GM04504 (cell line): ENCODE measurements at regions not wholly inside any gene's neighbourhood (a gene's known extent, or its start where the extent isn't known, plus 50 kb on each side); places are given as distances from the start of the nearest gene placed in this dataset.

Experiments used
- DNase-seq: peaks from one replicate; pipeline ENCODE4 v3.0.0-alpha.2; 2012; ENCODE audit warnings: low read depth

DNA sequence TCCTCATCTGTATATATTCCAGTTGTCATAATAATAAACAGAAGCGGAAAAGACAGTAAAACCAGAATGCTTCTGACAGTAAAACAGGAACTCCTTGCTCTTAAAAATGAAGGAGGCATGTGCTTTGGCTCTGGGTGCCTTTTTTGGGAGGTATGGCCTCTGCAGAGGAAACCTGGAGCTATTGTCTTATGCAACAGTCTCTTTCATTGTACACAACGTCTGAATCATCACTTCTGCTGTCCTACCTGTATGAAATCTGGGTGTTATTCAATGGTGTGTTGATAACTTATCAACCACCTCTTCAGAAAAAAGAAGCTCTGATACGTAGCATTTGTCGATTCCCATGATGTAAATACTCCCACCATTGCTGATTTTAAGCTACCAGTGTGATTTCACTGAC lies 64.8 kb downstream of the CDCA7 start:
- no peak for DNase-seq

DNA sequence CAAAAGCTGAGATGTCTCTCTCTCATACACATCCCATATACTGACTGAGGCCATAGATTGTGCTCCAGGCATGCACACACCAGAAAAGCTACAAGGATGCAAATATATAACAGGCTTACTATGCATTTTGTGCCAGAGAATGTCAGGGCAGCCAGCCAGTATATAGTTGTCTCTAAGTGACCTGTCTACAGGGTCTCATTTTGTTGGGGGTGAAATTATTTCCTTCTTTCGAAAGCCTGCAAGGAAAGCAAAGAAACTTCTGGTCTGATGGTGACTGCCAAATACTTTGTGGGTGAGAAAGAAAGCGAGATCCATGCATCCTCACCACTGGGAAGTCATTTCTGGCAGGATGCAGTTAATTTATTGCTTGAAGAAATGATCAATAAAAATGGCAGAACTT lies 70.2 kb downstream of the CDCA7 start:
- DNase-seq: no peak

DNA sequence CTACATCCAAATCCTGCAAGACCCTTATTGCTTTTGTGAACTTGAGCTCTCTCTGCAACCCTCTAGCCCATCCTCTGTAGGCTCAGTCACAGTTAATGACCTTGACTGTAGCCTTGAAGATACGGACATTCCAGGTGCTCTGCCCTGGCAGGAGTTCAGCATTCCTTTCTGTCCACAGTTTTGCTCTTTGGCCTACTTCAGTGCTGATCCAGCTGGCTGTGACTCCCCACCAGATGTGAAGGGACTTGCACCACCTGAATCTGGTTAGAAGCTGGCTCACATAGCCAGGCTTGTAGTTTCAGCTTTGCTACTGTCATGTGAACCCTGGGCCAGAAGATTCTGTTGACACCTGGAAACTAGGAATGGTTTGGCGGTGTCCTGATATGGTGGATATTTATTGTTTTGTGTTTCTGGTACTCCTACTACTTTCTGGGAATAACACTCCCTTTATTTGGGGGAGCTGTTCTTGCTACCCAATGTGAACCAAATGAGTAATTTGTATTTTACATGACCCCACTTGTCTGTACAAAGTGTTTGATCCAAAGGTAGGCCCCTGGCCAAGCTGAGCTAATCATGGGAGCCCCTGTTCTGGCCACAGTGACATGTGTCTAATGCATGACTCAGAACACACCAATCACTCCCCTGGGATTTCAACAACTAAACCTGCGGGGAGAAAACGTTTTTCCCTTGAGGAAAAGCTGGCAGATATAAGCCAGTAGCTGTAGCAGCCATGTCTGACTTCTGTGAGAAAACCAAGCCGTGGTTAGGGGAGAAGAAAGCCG lies 73.4 kb downstream of the CDCA7 start:
- peak; percentile 20 for DNase-seq

DNA sequence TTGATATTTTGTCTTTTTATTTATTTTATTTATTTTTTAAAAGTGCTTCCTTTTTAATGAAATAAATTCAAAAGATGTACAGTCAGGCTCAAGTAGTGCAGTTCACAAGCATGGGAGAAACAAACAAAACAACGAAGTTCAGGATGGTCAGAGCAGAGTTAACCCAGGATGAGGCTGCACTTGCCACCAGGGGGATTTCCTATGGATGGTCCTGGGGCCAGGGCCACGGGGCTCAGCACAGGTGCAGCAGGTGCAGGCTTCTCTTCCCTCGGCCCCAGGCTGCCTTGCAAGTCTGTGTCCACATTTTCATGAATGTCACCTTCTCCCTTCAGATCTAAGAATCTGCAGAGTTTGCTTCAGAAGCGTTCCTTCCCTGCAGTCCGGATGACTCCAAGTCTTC lies 76.5 kb downstream of the CDCA7 start:
- no peak for DNase-seq

DNA sequence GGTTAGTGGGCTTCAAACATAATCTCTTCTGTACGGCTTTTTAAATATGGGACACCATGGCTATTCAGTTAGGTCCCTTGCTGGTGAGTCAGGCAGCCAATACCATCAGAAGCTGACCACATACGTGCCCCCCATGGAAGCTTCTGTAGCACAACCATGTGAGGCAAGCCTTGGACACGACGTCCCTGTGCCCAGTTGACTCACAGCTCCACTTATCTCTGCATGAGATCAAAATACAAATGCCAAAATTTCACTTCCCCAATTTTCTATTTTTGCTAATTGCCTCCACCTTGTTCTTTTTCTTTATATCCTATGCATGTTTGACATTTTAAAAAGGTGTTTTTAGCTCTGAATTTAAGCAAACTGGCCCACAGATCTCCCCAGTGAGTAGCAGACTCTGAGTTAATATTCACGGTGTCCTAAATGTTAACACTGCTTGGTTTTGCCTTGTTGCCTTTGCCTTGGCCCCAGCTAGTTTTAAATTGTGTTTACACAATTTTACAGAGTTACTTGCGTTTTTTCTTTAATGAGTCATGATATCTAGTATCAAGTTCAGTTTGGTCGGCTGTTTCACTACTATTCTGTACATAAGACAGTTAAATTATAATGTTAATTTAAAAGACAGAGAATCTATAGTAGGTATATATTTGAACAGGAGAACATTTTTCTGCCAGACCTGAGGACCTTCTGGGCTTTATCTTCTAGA lies 77.5 kb downstream of the CDCA7 start:
- no peak for DNase-seq

DNA sequence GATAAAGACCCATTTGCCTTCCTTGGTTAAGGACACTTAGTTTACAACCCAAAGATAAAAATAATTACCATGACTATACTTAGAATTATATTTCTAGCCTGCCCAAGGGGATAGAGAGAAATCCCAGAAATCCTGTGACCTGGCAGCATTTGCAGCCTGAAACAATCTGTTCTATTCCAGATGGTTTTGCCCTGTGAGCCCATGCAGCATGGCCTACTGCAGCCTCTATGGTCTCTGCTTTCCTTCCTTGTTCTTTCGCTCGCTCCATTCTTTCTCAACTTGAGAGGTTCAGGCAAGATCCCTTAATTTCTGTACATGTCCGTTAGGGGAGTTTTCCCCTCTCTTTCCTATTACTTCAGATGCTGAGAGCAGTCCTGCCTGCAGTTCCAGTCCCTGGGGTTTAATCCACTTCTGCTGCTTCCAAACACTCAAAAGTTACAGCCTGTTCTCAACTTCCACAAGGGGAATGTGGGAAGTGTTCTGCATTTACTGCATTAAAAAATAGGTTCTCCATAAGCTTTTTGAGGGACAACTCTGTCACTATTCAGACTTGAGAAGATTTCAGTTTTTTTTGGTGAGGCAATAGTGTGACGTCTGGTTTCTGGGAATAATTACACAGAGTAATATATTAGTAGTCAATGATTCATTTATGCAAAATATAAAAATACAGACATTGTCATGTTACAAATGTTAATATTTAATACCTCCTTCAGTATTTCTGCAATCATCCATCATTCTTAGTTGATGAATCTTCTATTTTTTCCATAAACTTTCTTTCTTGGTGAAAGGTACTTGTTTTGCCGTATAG lies 80.3 kb downstream of the CDCA7 start:
- no peak for DNase-seq

DNA sequence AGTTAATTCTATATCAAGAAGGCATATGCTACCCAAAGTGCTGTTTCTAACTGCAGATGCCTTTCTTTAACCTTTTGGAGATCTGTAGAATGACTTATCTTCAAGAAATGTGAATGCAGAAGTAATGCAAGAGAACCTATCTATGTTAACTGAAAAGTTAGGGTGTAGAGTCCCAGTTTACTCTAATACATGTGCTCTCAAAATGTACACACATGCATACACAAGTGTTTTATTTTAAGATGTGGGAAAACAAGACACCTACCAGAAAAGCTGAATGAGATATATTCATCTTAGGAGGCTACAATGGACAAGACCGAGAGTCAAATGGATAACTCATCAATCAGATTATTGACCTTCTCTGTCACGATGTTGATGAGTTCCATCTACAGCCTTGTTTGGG lies 80.9 kb downstream of the CDCA7 start:
- no peak for DNase-seq

DNA sequence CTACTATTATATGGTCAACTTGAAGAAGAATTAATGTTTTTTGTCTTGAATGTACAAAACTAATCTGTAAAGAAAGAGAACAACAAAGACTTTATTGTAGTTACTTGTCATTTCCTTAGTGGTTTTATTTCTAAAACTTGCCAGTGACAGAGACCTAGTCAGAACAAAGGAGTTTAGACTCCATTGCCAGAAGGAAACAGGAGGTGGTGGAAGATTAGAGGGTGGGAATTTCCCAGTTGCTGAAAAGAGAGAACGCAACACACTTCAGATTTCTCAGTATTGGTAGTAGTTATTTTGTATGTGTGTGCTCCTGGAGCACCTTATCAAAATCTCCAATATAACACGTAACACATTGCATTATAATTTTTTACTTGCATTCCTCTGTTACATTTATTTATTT lies 81.4 kb downstream of the CDCA7 start:
- DNase-seq: no peak

DNA sequence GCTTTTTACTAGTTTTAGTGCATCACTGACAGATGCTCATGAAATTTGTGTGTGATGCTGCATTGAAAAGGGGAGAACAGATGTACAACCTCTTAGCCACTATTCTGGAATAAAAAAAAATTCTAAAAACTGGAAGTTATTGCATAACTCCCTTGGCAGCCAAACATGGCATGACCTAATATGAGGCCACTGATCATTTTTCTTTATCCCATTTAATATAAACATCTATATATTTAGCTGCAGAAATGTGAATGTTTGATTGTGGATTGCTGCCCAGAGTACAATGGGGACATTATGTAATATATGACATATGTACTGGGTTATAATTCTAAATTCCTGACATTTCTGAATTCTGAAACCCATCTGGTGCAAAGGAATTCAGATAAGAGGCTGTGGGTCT lies 86.5 kb downstream of the CDCA7 start:
- no peak for DNase-seq

DNA sequence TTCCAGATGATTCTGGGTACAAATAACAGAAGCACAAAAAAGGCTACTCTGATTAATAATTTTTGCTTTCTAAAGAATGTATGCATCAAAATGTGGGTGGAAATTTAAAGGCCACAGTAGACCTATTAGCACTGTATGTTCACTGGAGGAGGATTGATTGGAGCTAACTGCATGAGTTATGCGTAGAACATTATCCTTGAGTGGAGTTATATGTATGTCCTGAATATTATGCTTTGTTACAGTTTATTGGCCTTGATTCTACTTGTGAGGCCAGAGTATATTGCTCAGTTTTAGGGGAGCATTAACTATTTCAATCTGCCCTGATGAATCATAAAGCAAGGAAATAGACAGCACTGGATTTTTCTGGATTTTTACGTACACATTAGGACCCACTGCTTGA lies 87.9 kb downstream of the CDCA7 start:
- no peak for DNase-seq

DNA sequence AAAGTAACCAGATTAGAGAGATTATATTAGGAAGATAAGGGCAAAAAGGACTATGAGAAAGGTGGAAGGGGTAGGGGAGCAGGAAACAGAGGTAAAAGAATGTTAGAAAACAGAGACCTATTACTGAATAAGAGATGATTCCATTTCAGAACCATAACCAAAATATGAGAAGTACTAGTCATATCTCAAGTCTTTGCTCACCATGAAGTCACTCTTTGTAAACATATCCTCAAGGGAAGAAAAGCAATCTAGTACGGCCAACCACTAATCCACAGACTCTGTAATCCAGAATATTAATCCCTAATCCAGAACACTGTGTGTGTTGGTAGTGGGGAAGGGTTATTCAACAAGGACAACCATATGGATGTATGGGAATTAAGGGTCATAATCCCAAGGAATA lies 92.0 kb downstream of the CDCA7 start:
- no peak for DNase-seq

DNA sequence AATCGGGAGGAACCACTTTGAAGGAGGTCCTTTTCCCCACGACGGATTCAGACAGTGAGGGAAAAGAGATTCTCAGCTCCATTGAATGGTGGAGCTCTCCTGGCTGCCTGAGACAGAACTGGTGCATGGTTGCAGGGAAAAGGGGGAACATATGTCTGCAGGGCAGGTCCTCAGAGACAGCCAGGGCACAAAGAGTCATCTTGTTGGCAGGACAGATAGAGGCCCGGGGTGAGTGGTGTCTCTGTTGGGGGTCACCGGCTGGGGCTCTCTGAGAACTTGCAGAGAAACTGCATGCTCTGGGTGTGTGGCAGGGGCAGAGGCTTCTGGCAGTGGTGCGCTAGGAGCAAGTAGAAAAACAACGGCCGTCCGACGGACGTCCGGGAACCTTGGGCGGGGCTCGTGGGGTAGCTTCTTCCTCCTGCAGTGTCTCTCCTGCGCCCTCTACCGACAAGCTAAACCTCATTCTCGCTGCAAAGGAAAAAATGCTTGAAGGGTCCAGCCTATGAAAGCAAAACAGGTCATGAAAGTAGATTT lies 94.3 kb downstream of the CDCA7 start:
- DNase-seq: peak; percentile 62

DNA sequence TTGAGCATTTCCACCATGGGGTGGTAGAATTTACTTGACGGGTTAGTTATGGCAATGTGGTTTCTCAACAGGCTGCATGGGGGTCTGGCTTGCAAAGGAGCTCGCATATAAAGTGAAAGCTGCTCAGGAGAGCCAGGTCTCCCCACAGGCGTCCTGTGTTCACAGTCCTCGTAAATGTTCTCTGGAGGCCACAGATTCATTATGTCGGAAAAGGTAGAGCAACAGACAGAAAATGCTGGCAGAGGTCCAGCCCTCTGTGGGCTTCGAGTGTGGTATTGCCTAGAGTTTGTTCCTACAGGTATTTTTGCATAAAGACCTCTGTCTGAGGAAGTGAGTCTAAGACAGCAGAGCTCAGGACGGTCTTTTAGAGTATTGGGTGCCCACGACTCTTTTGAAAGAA lies 96.4 kb downstream of the CDCA7 start:
- no peak for DNase-seq

DNA sequence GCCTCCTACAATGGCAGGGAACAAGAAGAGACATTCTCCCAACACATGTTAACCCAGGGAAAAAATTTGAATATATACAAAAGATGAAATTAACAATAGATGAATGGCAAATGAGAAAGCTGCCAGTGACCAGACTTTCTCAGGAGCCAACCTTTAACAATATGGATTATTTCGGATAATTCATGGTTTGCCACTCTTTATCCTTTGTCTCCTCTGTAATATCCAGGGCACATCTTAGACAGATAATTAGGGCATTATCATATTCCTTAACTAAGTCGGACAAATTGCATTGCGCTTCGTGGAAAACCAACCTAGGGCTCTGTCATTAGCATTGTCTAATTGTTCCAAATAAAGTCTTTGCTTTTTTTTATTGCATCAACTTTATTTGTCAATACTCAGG lies 97.3 kb downstream of the CDCA7 start:
- DNase-seq: no peak

DNA sequence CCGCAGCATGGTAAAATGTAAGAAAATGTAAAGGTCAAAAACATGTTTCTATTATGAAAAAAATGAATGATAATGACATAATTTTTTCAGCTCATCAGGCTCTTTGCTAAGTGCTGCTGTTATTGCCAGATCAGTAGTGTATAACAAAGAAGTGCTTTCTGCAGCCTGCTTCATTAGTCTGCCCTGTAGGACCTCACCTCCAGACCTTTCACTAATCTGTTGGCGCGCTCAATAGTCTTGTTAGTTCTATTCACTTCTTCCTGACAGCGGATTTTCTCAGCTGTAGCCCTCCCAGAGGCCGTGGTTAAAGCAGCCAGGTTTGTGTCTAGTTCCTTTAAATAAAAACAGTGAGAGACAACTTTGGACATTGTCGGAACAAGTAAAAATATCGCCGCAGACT lies 97.7 kb downstream of the CDCA7 start:
- DNase-seq: no peak

DNA sequence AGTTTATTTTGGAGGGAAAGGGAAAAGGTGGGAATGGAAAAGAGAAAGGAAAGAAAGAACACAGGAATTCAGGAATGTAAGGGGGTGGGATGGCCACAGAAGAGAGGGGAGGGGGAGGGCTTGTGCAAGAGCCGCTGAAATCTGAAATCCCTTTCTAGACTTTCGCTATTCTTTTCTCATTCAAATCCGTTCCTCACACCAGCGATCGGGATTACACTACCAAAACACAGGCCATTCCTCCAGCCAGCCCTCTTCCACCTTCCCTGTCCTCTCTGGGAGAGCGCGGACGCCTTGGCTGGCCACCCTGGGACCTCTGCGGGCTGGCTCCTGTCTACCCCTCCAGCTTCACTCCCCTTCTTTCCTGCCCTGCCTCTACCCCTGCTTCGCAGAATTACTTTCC lies 102.3 kb downstream of the CDCA7 start:
- no peak for DNase-seq

DNA sequence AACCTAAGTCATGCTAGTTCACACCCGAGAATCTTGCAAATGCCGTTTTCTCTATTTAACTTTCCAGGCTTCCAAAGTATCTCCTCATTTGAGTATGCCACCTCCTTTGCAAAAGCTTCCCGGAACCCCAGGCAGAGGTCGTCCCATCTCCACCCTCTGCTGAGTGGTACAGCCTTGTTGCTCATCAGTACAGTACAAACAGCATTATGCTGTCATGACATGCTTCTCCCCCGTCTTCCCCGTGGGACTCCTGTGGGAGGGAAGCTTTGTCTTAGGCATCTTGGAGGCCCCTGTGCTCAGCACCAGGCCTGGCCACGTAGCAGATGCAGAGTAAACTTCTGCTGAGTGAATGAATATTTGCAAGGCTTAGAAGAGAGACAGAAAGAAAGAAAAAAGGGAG lies 102.7 kb downstream of the CDCA7 start:
- DNase-seq: no peak

DNA sequence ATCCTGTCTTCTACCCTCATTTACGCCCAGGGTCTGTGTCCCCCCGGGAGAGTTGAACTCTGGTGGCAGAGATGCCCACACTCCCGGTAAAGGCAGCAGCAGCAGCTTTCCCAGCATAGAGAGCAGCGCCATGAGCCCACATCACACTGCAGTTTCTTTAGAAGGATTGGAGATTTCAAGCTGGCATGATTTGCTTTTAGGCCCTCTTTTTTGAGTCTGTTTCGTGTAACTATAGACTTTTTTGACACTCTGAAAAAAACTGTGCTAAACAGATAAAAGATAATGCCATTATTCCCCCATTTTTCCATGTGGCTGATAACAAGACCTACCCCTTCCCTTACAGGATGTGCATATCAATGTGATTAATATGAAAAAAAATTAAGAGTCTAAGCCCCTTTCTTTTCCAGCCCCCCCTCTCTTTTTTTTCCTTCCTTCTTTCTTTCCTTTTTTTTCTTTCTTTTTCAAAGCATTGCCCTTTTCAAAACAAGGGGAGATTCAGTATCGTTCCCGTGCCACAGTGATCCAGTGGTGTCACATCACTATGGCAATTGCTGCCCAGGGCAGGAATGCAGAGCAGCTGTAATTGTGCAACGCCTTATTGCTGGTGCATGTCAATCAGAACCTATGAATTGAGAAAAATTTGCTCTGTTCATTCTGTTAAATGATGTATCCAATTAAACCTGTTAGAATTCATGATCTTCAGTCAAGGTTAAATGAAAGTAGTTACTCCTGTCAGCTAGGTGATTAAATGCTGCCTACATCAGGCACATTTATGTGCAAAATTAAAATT lies 104.5 kb downstream of the CDCA7 start:
- DNase-seq: no peak

DNA sequence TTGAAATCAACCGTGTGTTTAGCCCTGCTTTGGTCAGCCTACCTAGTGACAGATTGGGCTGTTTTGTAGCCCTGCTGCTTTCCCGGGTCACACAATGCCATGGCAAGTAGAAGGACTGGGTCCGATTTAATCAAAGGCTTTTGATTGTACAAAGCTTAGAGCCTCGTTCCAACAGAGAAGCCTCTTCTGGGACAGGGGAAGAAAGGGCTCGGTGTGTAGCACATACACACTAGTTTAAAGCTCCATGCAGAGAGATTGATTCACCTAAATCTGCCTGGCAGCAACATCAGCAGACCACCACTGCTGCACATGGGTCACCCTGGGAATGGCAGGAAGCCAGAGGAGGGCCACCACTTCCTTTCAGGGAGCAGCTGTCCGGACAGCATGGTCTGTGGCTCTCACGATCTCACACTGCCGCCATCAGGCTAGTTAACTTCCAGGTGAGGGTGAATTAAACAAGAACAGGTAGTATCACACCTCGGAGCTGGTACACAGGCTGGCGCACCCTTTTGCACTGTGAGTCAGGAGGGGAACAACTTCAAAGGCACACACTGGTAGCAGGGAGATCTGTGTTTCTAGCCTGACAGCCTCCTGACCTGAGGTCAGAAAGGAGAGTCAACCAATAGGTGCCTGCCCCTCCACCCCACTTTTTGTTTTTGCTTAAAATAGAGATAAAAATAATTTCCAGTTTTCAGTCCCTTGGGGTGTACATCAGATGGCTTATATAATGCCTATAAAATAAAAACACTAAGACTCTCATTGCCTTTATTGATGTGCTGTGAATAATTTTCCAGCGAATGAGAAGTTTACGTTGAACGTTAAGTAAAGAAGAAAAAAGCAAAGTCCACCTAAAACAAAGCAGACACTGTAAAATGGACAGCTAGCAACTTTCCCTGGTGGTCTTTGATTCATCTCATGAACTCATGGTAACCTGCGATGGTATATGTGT lies 108.5 kb downstream of the CDCA7 start:
- DNase-seq: no peak

DNA sequence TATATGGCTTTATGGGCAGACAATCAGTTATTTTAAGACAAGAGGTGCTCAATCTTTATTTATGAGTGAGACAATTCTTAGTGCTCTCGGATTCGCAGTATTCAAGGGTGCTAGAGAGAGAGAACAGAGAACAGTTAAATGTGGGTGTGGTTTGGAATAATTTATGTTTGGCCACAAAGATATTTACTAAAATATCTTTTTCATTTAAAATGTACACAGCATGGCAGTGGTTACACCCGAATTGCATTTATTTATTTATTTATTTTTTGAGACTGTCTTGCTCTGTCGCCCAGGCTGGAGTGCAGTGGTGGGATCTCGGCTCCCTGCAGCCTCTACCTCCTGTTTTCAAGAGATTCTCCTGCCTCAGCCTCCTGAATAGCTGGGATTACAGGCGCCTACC lies 109.2 kb downstream of the CDCA7 start:
- DNase-seq: no peak

DNA sequence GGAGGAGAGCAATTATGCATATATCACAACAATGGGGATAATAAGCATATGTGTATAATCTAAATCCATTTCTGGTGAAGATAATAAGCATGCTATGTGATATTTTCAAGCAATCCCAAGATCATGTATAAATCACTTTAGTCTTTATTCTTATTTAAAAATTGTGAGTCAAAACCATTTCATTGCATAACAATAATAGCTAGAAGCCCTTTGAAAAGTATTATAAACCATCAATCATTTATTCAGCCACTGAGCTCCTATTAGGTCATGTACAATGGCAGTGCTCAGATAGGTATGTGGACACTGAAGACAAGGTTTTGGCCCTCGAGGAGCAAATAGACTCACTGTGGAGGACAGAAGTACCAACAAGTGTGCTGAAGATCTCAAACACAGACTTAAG lies 113.1 kb downstream of the CDCA7 start:
- no peak for DNase-seq
